ENCODE measurements at regions not wholly inside any gene's neighbourhood (a gene's known extent, or its start where the extent isn't known, plus 50 kb on each side); places are given as distances from the start of the nearest gene placed in this dataset.
A peak's percentile ranks its signal among the peaks of the same experiment; 100 is the strongest.
"Not testable (repeated sequence)": the region's sequence is repeated elsewhere in the genome, so short reads cannot be mapped to it uniquely, and the experiment has no call there.

GRCh38 chrX:46324166-46324565, 221.1 kb downstream of the ZNF674 start:
- no peaks in the 10 kb centered on the region for H3K79me2 ChIP-seq (ENCODE audit: insufficient read depth, low read length)
- peaks cover 27% of the 10 kb centered on the region for H3K4me1 ChIP-seq (ENCODE audit: insufficient read depth, low read length)
- TF ChIP-seq CTCF (IDR thresholded peaks at IDR 0.05; ENCODE audit: extremely low read depth, low read depth, low read length), result no peak
- H2AFZ ChIP-seq (ENCODE audit: low read length), result no peak overlapping the region
- no peaks in the 10 kb centered on the region for H4K20me1 ChIP-seq (ENCODE audit: insufficient read depth, low read length)
- no peaks in the 10 kb centered on the region for H3K36me3 ChIP-seq (ENCODE audit: insufficient read depth, low read length)
- H3K4me2 ChIP-seq (ENCODE audit: insufficient read depth, low read length), result no peak overlapping the region
- no peak overlapping the region for H3K27ac ChIP-seq (ENCODE audit: low read depth, low read length)
- DNase-seq (ENCODE audit: insufficient read length, low spot score, missing footprints), result peak; percentile 55
- H3K9me3 ChIP-seq (ENCODE audit: low read depth, low read length), result no peaks in the 10 kb centered on the region
- peaks cover 10% of the 10 kb centered on the region for H3K27me3 ChIP-seq (ENCODE audit: insufficient read depth, low read length)
- H3K4me3 ChIP-seq (ENCODE audit: insufficient read depth, low read length), result no peak overlapping the region

GRCh38 chrX:46322929-46323328, 222.3 kb downstream of the ZNF674 start:
- H3K4me3 ChIP-seq (ENCODE audit: insufficient read depth, low read length); H3K4me2 ChIP-seq (ENCODE audit: insufficient read depth, low read length); H4K20me1 ChIP-seq (ENCODE audit: insufficient read depth, low read length); H3K9me3 ChIP-seq (ENCODE audit: low read depth, low read length); H3K36me3 ChIP-seq (ENCODE audit: insufficient read depth, low read length); DNase-seq (ENCODE audit: insufficient read length, low spot score, missing footprints); H3K27ac ChIP-seq (ENCODE audit: low read depth, low read length); H3K79me2 ChIP-seq (ENCODE audit: insufficient read depth, low read length); H2AFZ ChIP-seq (ENCODE audit: low read length): not testable (repeated sequence)
- peaks cover 23% of the 10 kb centered on the region for H3K4me1 ChIP-seq (ENCODE audit: insufficient read depth, low read length)
- peaks cover 16% of the 10 kb centered on the region for H3K27me3 ChIP-seq (ENCODE audit: insufficient read depth, low read length)

GRCh38 chrX:46321676-46322075, 223.5 kb downstream of the ZNF674 start:
- no peak for TF ChIP-seq CTCF (IDR thresholded peaks at IDR 0.05; ENCODE audit: extremely low read depth, low read depth, low read length)
- H3K4me2 ChIP-seq (ENCODE audit: insufficient read depth, low read length), result no peak overlapping the region
- H3K4me1 ChIP-seq (ENCODE audit: insufficient read depth, low read length), result peaks cover 13% of the 10 kb centered on the region

GRCh38 chrX:46319750-46320149, 225.5 kb downstream of the ZNF674 start:
- no peaks in the 10 kb centered on the region for H3K79me2 ChIP-seq (ENCODE audit: insufficient read depth, low read length)
- peaks cover 18% of the 10 kb centered on the region for H3K27me3 ChIP-seq (ENCODE audit: insufficient read depth, low read length)
- H3K4me3 ChIP-seq (ENCODE audit: insufficient read depth, low read length), result no peak overlapping the region
- H3K9me3 ChIP-seq (ENCODE audit: low read depth, low read length), result no peaks in the 10 kb centered on the region
- no peaks in the 10 kb centered on the region for H3K36me3 ChIP-seq (ENCODE audit: insufficient read depth, low read length)
- no peak overlapping the region for H3K4me2 ChIP-seq (ENCODE audit: insufficient read depth, low read length)
- no peak for TF ChIP-seq CTCF (IDR thresholded peaks at IDR 0.05; ENCODE audit: extremely low read depth, low read depth, low read length)
- no peaks in the 10 kb centered on the region for H4K20me1 ChIP-seq (ENCODE audit: insufficient read depth, low read length)
- H2AFZ ChIP-seq (ENCODE audit: low read length), result no peak overlapping the region
- peaks cover under 1% of the 10 kb centered on the region for H3K4me1 ChIP-seq (ENCODE audit: insufficient read depth, low read length)
- no peak overlapping the region for H3K27ac ChIP-seq (ENCODE audit: low read depth, low read length)
- no peak for DNase-seq (ENCODE audit: insufficient read length, low spot score, missing footprints)

More at GRCh38 chrX:46321676-46322075, 223.5 kb downstream of the ZNF674 start:
- no peaks in the 10 kb centered on the region for H3K79me2 ChIP-seq (ENCODE audit: insufficient read depth, low read length)
- no peaks in the 10 kb centered on the region for H3K36me3 ChIP-seq (ENCODE audit: insufficient read depth, low read length)
- no peak overlapping the region for H3K4me3 ChIP-seq (ENCODE audit: insufficient read depth, low read length)
- H3K27me3 ChIP-seq (ENCODE audit: insufficient read depth, low read length), result peaks cover 18% of the 10 kb centered on the region
- no peaks in the 10 kb centered on the region for H4K20me1 ChIP-seq (ENCODE audit: insufficient read depth, low read length)
- H3K27ac ChIP-seq (ENCODE audit: low read depth, low read length), result no peak overlapping the region
- H3K9me3 ChIP-seq (ENCODE audit: low read depth, low read length), result no peaks in the 10 kb centered on the region
- DNase-seq (ENCODE audit: insufficient read length, low spot score, missing footprints), result no peak
- no peak overlapping the region for H2AFZ ChIP-seq (ENCODE audit: low read length)
